ENCODE measurements at regions not wholly inside any gene's neighbourhood (a gene's known extent, or its start where the extent isn't known, plus 50 kb on each side); places are given as distances from the start of the nearest gene placed in this dataset.

DNA sequence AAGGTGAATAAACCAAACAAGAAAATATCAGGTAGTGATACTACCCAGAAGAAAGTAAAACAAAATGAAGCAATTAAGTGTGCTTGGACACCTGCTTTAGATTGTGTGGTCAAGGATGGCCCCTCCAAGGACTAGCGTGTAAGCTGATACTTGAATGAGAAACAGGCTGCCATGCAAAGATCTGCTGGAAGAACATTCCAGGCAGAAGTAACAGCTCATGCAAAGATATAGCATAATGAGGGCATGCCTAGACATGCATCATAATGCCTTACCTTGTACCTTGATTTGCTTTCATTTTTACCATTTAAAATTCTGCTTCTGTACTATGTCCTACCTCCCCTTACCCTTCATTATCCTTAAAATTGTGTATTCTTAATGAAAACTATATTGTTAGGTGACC lies 74.8 kb upstream of the HDAC9 start:
- ChIA-PET CTCF (no interaction called here), POLR2A (no interaction called here)
- DNase-seq (ENCODE audit: extremely low spot score), result no peak
- TF ChIP-seq FOXK2 (IDR thresholded peaks at IDR 0.05) (no peak), FOXA1 (IDR thresholded peaks at IDR 0.05) (no peak), SUZ12 (IDR thresholded peaks at IDR 0.05) (no peak), CTBP1 (IDR thresholded peaks at IDR 0.05; ENCODE audit: borderline replicate concordance) (no peak), TARDBP (IDR thresholded peaks at IDR 0.05) (no peak), ZNF384 (IDR thresholded peaks at IDR 0.05) (no peak), L3MBTL2 (conservative IDR thresholded peaks at IDR 0.05) (no peak)

DNA sequence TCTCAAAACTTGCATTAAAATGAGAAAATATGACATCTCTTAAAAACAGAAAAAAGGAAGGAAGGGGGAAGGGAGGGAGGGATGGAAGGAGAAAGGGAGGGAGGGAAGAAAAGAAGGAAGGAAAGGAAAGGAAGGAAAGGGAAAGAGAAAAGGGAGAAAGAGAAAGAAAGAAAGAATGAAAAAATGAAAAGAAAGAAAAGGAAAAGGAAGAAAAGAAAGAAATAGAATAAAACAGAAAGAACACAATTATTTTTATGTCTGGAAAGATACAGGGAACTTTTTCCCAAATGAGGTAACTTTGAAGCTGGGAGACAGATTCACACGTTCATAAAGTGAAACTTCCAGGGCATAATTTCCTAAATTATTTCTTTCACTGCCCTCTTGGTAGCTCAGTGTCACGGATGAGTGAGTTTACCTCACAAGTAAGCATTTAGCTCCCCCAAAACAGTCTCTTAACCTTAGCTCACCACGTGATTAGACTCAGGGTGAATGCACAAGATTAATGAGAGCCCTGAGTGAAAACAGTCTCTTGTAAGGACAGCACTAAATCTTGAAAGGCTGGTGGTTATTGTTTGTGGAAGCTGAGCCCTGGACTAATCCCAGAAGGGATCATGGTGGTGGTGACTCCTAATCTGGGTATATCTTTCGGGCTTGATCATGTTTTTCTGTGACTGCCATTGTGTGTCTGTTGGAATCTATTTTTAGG lies 74.1 kb upstream of the HDAC9 start:
- DNase-seq (ENCODE audit: extremely low spot score), result no peak
- no peak for TF ChIP-seq CTBP1 (IDR thresholded peaks at IDR 0.05; ENCODE audit: borderline replicate concordance)
- no peak for TF ChIP-seq L3MBTL2 (conservative IDR thresholded peaks at IDR 0.05)
- TF ChIP-seq, protein P1, sequence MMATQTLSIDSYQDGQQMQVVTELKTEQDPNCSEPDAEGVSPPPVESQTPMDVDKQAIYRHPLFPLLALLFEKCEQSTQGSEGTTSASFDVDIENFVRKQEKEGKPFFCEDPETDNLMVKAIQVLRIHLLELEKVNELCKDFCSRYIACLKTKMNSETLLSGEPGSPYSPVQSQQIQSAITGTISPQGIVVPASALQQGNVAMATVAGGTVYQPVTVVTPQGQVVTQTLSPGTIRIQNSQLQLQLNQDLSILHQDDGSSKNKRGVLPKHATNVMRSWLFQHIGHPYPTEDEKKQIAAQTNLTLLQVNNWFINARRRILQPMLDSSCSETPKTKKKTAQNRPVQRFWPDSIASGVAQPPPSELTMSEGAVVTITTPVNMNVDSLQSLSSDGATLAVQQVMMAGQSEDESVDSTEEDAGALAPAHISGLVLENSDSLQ (IDR thresholded peaks at IDR 0.05), result peak; percentile 49; the same call in 1 of the 2 replicates
- no peak for TF ChIP-seq FOXA1 (IDR thresholded peaks at IDR 0.05)
- no peak for TF ChIP-seq NFRKB (IDR thresholded peaks at IDR 0.05)
- POLR2A ChIA-PET, result no interaction called here
- CTCF ChIA-PET, result no interaction called here

DNA sequence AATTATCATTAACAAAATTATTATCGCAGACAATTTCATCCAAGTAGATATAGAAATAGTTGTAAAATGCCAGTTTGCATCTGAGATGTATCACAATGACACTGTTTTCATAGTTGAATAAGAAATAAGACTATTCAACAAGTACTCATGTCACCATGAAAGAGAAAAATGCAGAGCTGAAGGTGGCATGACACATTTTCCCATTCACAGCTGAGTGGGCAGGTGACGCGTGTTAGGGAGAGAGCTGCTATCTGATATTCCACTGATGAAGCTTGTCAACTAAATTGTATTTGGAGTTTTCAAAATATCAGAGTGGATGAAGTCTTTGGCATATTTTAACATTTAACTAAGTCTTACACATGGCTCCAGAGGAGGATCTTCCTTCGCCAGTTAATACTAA lies 70.3 kb upstream of the HDAC9 start:
- POLR2A ChIA-PET, result no interaction called here
- TF ChIP-seq NFRKB (IDR thresholded peaks at IDR 0.05) (no peak), ARNT (IDR thresholded peaks at IDR 0.05) (no peak), CTBP1 (IDR thresholded peaks at IDR 0.05; ENCODE audit: borderline replicate concordance) (no peak), FOXA1 (IDR thresholded peaks at IDR 0.05) (no peak), TARDBP (IDR thresholded peaks at IDR 0.05) (no peak), ZNF384 (IDR thresholded peaks at IDR 0.05) (no peak), SUZ12 (IDR thresholded peaks at IDR 0.05) (no peak), ELF4 (IDR thresholded peaks at IDR 0.05) (no peak), FOXK2 (IDR thresholded peaks at IDR 0.05) (no peak), LEF1 (IDR thresholded peaks at IDR 0.05; ENCODE audit: borderline replicate concordance) (no peak), FOXM1 (IDR thresholded peaks at IDR 0.05; ENCODE audit: borderline replicate concordance) (no peak), HDGF (IDR thresholded peaks at IDR 0.05; ENCODE audit: borderline replicate concordance) (no peak), BHLHE40 (IDR thresholded peaks at IDR 0.05; ENCODE audit: borderline replicate concordance) (no peak), SP1 (IDR thresholded peaks at IDR 0.05) (no peak)
- TF ChIP-seq, protein P1 (IDR thresholded peaks at IDR 0.05), result no peak
- no peak for DNase-seq (ENCODE audit: extremely low spot score)
- CTCF ChIA-PET, result no interaction called here

DNA sequence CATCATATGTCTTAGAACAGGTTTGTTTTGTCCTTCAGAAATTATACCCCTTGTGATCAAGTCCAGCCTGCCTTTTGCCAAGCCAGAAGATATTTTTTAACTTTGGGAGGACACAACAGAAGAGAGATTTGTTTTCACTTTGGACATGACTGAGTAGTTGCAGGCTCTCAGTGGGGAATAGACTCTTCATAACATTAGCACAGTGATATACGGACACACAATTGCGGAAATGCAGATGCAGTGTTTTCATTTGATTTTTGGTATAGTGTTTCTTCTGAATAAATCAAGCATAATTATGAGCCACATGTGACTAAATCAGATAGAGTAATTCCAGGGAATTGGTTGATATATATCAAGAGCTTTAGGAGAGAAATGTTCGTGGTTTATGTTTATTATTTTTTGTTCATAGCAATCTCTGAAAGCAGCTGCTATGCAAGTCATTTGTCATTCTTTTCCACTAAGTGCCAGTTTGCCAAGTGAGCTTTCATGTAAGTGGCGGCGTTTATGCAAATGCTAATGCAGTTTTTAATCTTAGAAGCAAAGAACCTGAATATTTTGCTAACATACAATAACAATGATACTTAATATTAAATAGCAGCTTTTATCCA lies 69.6 kb upstream of the HDAC9 start:
- DNase-seq (ENCODE audit: extremely low spot score), result no peak
- TF ChIP-seq, protein P1 (IDR thresholded peaks at IDR 0.05), result no peak
- TF ChIP-seq SP1 (IDR thresholded peaks at IDR 0.05) (no peak), L3MBTL2 (conservative IDR thresholded peaks at IDR 0.05) (no peak), FOXK2 (IDR thresholded peaks at IDR 0.05) (no peak)
- ChIA-PET POLR2A (no interaction called here), CTCF (no interaction called here)

DNA sequence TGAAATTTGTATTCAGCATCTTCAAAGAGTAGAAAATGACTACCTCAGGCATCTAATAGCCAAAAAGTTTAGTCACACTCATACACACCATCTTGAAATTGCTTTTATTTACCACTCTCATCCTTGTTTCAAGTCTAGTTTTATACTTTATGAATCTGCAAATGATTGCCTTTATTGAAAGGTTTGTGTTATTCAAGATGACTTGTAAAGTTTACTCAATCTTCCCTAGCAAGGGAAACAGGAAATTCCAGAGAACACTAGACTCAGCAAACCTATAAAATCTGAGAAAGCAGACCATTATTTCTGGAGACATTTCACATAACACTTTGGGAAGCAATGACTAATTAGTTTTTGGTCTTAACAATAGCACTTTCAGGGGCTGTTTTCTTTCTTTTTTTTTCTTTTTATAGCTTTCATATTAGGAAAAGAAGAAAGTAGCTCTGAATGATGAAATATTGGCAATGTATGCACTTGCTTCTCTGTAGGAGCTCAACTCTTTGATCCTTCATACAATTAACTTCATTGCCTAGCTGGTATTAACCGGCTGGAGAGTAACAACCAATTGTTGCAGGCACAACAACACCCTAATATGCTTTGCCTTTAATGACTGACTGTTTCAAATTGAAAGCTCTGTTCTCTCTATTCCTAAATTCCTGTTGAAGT lies 68.9 kb upstream of the HDAC9 start:
- ChIA-PET POLR2A (no interaction called here), CTCF (no interaction called here)
- no peak for DNase-seq (ENCODE audit: extremely low spot score)
- TF ChIP-seq SP1 (IDR thresholded peaks at IDR 0.05), result no peak
- TF ChIP-seq ARNT (IDR thresholded peaks at IDR 0.05), result no peak
- no peak for TF ChIP-seq BHLHE40 (IDR thresholded peaks at IDR 0.05; ENCODE audit: borderline replicate concordance)
- no peak for TF ChIP-seq CTBP1 (IDR thresholded peaks at IDR 0.05; ENCODE audit: borderline replicate concordance)
- no peak for TF ChIP-seq HDGF (IDR thresholded peaks at IDR 0.05; ENCODE audit: borderline replicate concordance)
- TF ChIP-seq FOXK2 (IDR thresholded peaks at IDR 0.05), result no peak
- TF ChIP-seq NFRKB (IDR thresholded peaks at IDR 0.05), result no peak
- no peak for TF ChIP-seq ELF4 (IDR thresholded peaks at IDR 0.05)
- TF ChIP-seq TARDBP (IDR thresholded peaks at IDR 0.05), result no peak

DNA sequence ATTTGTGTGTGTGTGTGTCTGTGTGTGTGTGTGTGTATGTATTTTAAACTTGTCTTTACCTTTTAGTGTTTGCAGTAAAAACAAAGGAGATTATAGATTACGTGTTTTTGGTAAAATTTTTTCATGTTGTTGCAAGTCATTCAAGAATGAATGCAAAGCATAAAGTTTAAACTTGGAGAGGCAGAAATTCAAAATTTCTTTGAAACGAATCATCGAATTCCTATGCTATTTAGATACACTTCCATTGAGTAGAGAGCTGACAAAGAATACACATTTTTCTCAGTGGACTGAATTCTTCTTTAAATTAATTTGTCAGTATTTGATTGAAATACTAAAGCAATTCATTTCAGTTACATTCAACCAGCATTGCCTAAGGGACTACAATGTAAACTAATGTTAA lies 66.0 kb upstream of the HDAC9 start:
- DNase-seq (ENCODE audit: extremely low spot score), result no peak
- ChIA-PET CTCF (no interaction called here), POLR2A (no interaction called here)
- no peak for TF ChIP-seq SUZ12 (IDR thresholded peaks at IDR 0.05)
- no peak for TF ChIP-seq ZNF384 (IDR thresholded peaks at IDR 0.05)
- no peak for TF ChIP-seq ARNT (IDR thresholded peaks at IDR 0.05)
- no peak for TF ChIP-seq TARDBP (IDR thresholded peaks at IDR 0.05)
- TF ChIP-seq FOXK2 (IDR thresholded peaks at IDR 0.05), result no peak
- no peak for TF ChIP-seq HDGF (IDR thresholded peaks at IDR 0.05; ENCODE audit: borderline replicate concordance)
- TF ChIP-seq ELF4 (IDR thresholded peaks at IDR 0.05), result no peak
- no peak for TF ChIP-seq FOXA1 (IDR thresholded peaks at IDR 0.05)
- TF ChIP-seq SP1 (IDR thresholded peaks at IDR 0.05), result no peak
